HEK293 (cell line): ENCODE measurements at regions not wholly inside any gene's neighbourhood (a gene's known extent, or its start where the extent isn't known, plus 50 kb on each side); places are given as distances from the start of the nearest gene placed in this dataset.

Experiments
- CTCF ChIA-PET: fragments of 350-600 bp; formaldehyde crosslinking; extraction: SDS; loops from one replicate; lab custom pipeline; 2021; ENCODE audit warnings: antibody characterized with exemption; lab: Yijun Ruan, JAX
- POLR2A ChIA-PET: fragments of 300-600 bp; formaldehyde crosslinking; extraction: SDS; loops from one replicate; lab custom pipeline; 2020; ENCODE audit warnings: antibody characterized with exemption, inconsistent platforms; lab: Yijun Ruan, JAX
- H3K27ac ChIP-seq: fragments of 200-500 bp; sonication (Bioruptor generic); 2 replicates; pipeline ENCODE4 v1.5.1; 2014; ENCODE audit warnings: low read depth, low read length, control low read depth, inconsistent platforms; ENCODE audit errors: extremely low read depth
- H3K36me3 ChIP-seq, 2 experiments: fragments of 200-500 bp in 1 of 2; sonication (Bioruptor generic) in 1 of 2; 1 replicate in 1 of 2; 2 replicates in 1 of 2; pipeline ENCODE4 v1.5.1; 2014 to 2017; ENCODE audit warnings: inconsistent platforms in 2 of 2, low read length in 2 of 2; ENCODE audit not compliant: control insufficient read depth in 2 of 2, insufficient read depth in 1 of 2
- H3K4me1 ChIP-seq: fragments of 200-500 bp; sonication (Bioruptor generic); 2 replicates; pipeline ENCODE4 v1.5.1; 2014; ENCODE audit warnings: mild to moderate bottlenecking, low read length, inconsistent platforms; ENCODE audit not compliant: control insufficient read depth, insufficient read depth
- H3K4me3 ChIP-seq: 2 replicates; pipeline ENCODE4 v1.5.1; 2011; ENCODE audit warnings: low read depth, mild to moderate bottlenecking, control low read depth, low read length, moderate library complexity
- H3K9me3 ChIP-seq: fragments of 200-500 bp; sonication (Bioruptor generic); 2 replicates; pipeline ENCODE4 v1.5.1; 2014; ENCODE audit warnings: low read depth, low read length, inconsistent platforms; ENCODE audit not compliant: control insufficient read depth, insufficient read depth
- KLF1 ChIP-seq: fragments of 450-650 bp; formaldehyde crosslinking; IDR thresholded peaks from 2 replicates; pipeline ENCODE4 v1.5.1; 2016; ENCODE audit warnings: missing biosample characterization, missing genetic modification characterization
- OSR2 ChIP-seq: fragments of 450-650 bp; formaldehyde crosslinking; IDR thresholded peaks from 2 replicates; pipeline ENCODE4 v1.5.1; 2016; ENCODE audit warnings: missing biosample characterization, missing genetic modification characterization
- ZBTB49 ChIP-seq: fragments of 450-650 bp; formaldehyde crosslinking; IDR thresholded peaks from 2 replicates; pipeline ENCODE4 v1.5.1; 2016; ENCODE audit warnings: missing biosample characterization, missing genetic modification characterization, low read depth
- ZBTB7A ChIP-seq: fragments of 450-650 bp; formaldehyde crosslinking; IDR thresholded peaks from 2 replicates; pipeline ENCODE4 v1.5.1; 2016; ENCODE audit warnings: low read depth, missing biosample characterization, missing genetic modification characterization
- ZNF148 ChIP-seq: fragments of 450-650 bp; formaldehyde crosslinking; IDR thresholded peaks from 2 replicates; pipeline ENCODE4 v1.5.0; 2017; ENCODE audit warnings: missing biosample characterization, missing genetic modification characterization, borderline replicate concordance
- ZNF169 ChIP-seq: fragments of 450-650 bp; formaldehyde crosslinking; IDR thresholded peaks from 2 replicates; pipeline ENCODE4 v1.5.1; 2016; ENCODE audit warnings: missing biosample characterization, missing genetic modification characterization
- ZNF175 ChIP-seq: fragments of 450-650 bp; formaldehyde crosslinking; IDR thresholded peaks from 2 replicates; pipeline ENCODE4 v1.5.1; 2016; ENCODE audit warnings: missing biosample characterization, missing genetic modification characterization
- ZNF211 ChIP-seq: fragments of 450-650 bp; formaldehyde crosslinking; IDR thresholded peaks from 2 replicates; pipeline ENCODE4 v1.5.1; 2016; ENCODE audit warnings: low read depth, missing biosample characterization, missing genetic modification characterization
- ZNF366 ChIP-seq: fragments of 450-650 bp; formaldehyde crosslinking; conservative IDR thresholded peaks from 2 replicates; pipeline ENCODE4 v1.5.1; 2016; ENCODE audit warnings: missing biosample characterization, missing genetic modification characterization
- ZNF433 ChIP-seq: fragments of 450-650 bp; formaldehyde crosslinking; IDR thresholded peaks from 2 replicates; pipeline ENCODE4 v1.5.1; 2016; ENCODE audit warnings: missing biosample characterization, missing genetic modification characterization, low read depth
- ZNF488 ChIP-seq: fragments of 450-650 bp; formaldehyde crosslinking; IDR thresholded peaks from 2 replicates; pipeline ENCODE4 v1.5.1; 2016; ENCODE audit warnings: missing biosample characterization, missing genetic modification characterization
- ZNF561 ChIP-seq: fragments of 450-650 bp; IDR thresholded peaks from 2 replicates; pipeline ENCODE4 v1.5.1; 2018; ENCODE audit warnings: missing biosample characterization, missing genetic modification characterization, borderline replicate concordance
- ZNF645 ChIP-seq: fragments of 450-650 bp; formaldehyde crosslinking; IDR thresholded peaks from 2 replicates; pipeline ENCODE4; 2016; ENCODE audit warnings: missing biosample characterization, missing genetic modification characterization
- ZNF660 ChIP-seq: fragments of 450-650 bp; IDR thresholded peaks from 2 replicates; pipeline ENCODE4 v1.5.1; 2018; ENCODE audit warnings: missing biosample characterization, mild to moderate bottlenecking, missing genetic modification characterization
- ZNF791 ChIP-seq: fragments of 450-650 bp; formaldehyde crosslinking; IDR thresholded peaks from 2 replicates; pipeline ENCODE4 v1.5.1; 2016; ENCODE audit warnings: missing biosample characterization, missing genetic modification characterization
- ZNF843 ChIP-seq: fragments of 450-650 bp; formaldehyde crosslinking; IDR thresholded peaks from 2 replicates; pipeline ENCODE4 v1.5.1; 2016; ENCODE audit warnings: missing biosample characterization, missing genetic modification characterization

- CTCF ChIA-PET, result interaction anchor here (0.5 kb wide), 1 partner anchor 86 kb away, joined by 3 read pairs; no protein-coding TSS in a partner anchor
Observed at GRCh38 chr15:35320158-35320780, 225.7 kb downstream of the DPH6 start.

GRCh38 chr15:35319354-35319753 lies 226.6 kb downstream of the DPH6 start:
- TF ChIP-seq ZNF660 (tag by site-specific recombination), result no peak
- TF ChIP-seq, all 188 proteins: peak for 0
- ChIA-PET POLR2A (no interaction called here), CTCF (interaction anchor here (1.0 kb wide), 1 partner anchor 9 kb away, joined by 3 read pairs; no protein-coding TSS in a partner anchor)
- Histone ChIP-seq H3K36me3 (no peaks in the 10 kb centered on the region), H3K9me3 (no peaks in the 10 kb centered on the region), H3K4me1 (no peaks in the 10 kb centered on the region), H3K4me3 (no peak overlapping the region), H3K27ac (no peak overlapping the region)

More at GRCh38 chr15:35320158-35320780, 225.7 kb downstream of the DPH6 start:
- no peak for TF ChIP-seq ZNF488 (tag by site-specific recombination)
- TF ChIP-seq ZNF791 (tag by site-specific recombination), result no peak
- no peak for TF ChIP-seq ZNF169
- TF ChIP-seq ZNF433, result no peak
- TF ChIP-seq KLF1, result no peak
- no peak for TF ChIP-seq OSR2
- TF ChIP-seq ZNF843 (tag by site-specific recombination), result no peak
- no peak for TF ChIP-seq ZBTB49 (tag by site-specific recombination)
- no peak for TF ChIP-seq ZNF645 (tag by site-specific recombination)
- TF ChIP-seq ZNF148 (tag by site-specific recombination), result no peak
- no peak for TF ChIP-seq ZNF366 (tag by site-specific recombination)
- TF ChIP-seq ZNF175 (tag by site-specific recombination), result no peak
- no peak for TF ChIP-seq ZNF561 (tag by site-specific recombination)
- TF ChIP-seq ZBTB7A (tag by site-specific recombination), result no peak
- no peak for TF ChIP-seq ZNF211
- POLR2A ChIA-PET, result no interaction called here
- Histone ChIP-seq H3K27ac (no peak overlapping the region), H3K9me3 (no peaks in the 10 kb centered on the region), H3K4me1 (no peaks in the 10 kb centered on the region), H3K36me3 (no peaks in the 10 kb centered on the region), H3K4me3 (no peak overlapping the region)
